SU-DHL-6 (cell line): ENCODE measurements at regions not wholly inside any gene's neighbourhood (a gene's known extent, or its start where the extent isn't known, plus 50 kb on each side); places are given as distances from the start of the nearest gene placed in this dataset.

Source experiments
- EZH2phosphoT487 ChIP-seq: fragments of 200-600 bp; sonication (generic), shearing (Covaris generic); conservative IDR thresholded peaks from 2 replicates; pipeline ENCODE4 v1.6.1; 2018; ENCODE audit warnings: mild to moderate bottlenecking, antibody characterized with exemption, low read length, moderate library complexity, mixed read lengths
- TF ChIP-seq, protein P1 (sequence below): fragments of 200-600 bp; sonication (generic); IDR thresholded peaks from one replicate; pipeline ENCODE4 v1.5.1; 2017; ENCODE audit warnings: antibody characterized with exemption, mild to moderate bottlenecking, low read length, moderate library complexity; ENCODE audit not compliant: insufficient read depth, poor library complexity, severe bottlenecking

DNA sequence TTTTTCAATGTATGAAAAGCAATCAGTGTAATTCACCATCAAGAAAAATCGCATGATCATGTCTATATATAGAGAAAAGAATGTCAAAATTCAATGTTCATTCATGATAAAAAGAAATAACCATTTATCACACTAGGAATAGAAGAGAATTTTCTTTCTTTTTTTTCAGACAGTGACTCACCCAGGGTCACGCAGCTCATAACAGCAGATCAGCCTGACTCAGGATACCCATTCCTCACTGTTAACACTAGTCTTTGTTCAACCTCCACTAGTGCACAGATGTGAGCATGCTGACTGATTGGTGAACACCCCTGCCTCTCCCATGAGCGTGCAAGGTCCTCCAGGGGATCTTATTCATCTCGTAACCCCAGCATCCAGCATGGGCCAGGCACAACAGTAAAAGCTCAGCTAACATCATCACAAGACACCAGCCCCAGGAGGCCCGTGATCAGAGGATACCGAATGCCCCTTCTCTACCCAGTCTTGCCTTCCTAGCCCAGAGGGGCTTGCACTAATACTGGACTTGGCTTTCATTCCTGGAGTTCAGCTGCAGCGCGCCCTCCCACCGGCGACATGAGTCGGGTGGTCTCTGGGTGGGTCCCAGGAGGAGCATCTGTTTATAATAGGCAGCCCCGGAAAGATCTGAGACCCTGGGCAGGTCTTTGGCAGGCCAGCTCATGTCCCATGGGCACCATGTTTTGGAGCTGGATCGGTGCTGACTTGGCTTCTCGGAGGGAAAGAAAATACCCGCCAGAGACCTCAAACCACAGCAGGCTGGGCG lies 539.5 kb upstream of the SLC10A2 start:
- TF ChIP-seq, protein P1, sequence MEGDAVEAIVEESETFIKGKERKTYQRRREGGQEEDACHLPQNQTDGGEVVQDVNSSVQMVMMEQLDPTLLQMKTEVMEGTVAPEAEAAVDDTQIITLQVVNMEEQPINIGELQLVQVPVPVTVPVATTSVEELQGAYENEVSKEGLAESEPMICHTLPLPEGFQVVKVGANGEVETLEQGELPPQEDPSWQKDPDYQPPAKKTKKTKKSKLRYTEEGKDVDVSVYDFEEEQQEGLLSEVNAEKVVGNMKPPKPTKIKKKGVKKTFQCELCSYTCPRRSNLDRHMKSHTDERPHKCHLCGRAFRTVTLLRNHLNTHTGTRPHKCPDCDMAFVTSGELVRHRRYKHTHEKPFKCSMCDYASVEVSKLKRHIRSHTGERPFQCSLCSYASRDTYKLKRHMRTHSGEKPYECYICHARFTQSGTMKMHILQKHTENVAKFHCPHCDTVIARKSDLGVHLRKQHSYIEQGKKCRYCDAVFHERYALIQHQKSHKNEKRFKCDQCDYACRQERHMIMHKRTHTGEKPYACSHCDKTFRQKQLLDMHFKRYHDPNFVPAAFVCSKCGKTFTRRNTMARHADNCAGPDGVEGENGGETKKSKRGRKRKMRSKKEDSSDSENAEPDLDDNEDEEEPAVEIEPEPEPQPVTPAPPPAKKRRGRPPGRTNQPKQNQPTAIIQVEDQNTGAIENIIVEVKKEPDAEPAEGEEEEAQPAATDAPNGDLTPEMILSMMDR = no peak
- no peak for TF ChIP-seq EZH2phosphoT487
